NCI-H82 treated with DMSO at 0.1 percent for 48 hours (cell line): ENCODE measurements at regions not wholly inside any gene's neighbourhood (a gene's known extent, or its start where the extent isn't known, plus 50 kb on each side); places are given as distances from the start of the nearest gene placed in this dataset.

ENCODE experiments used
- DNase-seq: peaks from one replicate; lab custom pipeline; 2025; ENCODE audit not compliant: unreplicated experiment; lab: John Stamatoyannopoulos, UW

DNA sequence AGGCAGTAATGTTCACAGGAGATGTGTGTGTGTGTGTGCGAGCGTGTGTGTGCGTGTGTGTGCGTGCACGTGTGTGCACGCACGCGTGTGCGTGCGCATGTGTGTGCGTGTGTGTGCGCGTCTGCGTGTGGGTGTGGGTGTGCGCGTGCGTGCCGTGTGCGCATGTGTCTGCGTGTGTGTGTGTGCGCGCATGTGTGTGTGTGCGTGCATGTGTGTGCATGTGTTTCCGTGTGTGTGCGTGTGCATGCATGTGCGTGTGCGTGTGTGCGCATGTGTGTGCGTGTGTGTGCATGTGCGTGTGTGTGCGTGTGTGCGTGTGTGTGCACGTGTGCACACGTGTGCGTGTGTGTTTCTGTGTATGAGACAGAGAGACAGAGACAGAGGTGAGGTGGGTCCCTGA is 136.0 kb upstream of the CST7 start:
- DNase-seq: no peak

DNA sequence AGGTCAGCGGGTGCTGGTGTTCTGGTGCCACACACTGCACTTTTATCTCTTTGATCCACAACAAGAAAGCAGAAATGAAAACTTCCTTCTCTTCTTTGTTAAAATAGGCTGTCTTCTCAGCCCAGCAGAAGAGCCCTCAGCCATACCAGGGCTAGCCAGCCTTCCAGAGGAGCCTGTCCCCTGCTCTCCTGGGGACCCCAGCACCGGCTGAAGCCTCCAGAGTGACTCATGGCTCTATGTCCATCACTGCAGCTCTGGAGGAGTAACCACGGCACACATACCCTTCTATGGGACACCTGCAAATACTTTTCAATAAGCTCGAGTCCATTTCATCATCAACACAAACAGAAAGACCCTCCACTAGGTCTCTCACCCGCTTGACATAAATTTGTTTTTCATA is 135.6 kb upstream of the CST7 start:
- no peak for DNase-seq

DNA sequence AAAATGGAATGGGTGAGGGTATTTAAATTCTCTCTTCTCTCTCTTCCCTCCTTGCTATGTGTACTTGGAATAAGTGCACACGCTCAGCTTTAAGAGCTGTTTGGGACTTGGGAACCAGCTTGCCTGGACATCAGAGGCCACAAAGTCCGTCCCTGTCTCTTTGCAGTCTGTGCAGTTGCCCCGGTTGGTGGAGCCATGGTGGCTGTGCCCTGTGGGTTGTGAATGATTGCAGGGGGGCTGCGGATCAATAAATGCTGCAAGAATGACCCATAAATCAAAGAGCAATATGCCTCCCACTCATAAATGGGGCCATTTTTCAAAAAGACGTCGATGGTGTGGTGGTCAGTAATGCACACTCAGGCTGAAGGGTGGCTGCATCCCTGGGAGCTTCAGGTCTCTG is 135.1 kb upstream of the CST7 start:
- no peak for DNase-seq

DNA sequence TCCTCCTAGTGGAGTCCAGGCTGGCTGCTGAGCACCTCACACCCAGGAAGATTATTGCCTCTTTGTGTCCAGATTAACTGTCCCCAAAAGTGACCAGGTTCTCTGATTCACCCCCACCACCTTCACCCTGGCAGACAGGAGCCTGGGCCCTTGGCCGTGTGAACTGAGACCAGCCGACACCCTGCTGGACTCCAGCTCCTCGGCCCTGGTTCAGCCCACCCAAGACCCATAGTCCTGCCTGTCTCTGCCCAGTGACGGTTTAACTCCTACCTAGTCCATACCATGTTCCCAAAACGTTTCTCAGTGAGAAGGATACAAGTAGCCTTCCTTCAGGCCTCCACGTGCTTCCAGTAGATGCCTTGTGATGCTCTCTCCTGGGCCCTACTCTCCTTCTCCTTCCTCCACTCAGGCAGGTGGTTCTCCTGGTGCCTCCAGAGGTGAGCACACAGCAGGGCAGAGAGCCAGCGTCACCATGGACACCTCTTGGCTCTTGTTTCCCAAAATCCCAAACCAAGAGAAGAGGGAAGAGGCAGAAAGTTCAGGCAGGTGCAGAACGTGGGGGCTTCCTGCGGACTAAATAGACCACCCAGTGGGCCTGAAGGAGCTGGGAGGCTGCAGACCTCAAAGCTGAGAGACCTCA is 134.4 kb upstream of the CST7 start:
- no peak for DNase-seq

DNA sequence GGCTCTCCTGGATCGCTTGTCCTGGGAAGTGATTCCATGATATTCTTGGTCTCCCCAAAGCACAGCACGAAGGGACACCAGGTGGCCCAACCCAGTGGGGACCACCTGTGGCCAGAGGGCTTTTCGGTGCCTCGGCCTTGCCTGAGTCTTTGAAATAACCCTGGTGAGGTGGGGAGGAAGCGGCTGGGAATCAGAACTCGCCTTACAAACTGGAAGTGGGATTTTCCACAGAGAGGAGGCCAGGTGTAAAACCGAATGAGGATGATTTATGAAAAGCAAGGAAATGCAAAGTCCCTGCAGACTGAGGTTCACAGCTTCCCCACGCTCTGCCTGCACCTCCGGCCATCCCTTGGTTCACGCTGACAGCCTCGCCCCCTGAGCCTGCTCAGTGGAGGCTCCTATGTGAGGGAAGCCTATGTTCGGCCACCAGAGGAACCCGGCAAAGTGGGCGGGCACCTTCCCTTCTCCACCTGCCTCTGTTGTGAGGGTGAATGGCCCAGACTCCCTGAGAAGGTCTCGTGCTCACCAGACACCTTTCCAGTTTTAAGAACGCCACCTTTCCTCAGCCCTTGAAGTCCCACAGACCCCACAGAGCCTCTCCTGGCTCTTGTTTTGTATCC is 133.8 kb upstream of the CST7 start:
- DNase-seq: no peak

DNA sequence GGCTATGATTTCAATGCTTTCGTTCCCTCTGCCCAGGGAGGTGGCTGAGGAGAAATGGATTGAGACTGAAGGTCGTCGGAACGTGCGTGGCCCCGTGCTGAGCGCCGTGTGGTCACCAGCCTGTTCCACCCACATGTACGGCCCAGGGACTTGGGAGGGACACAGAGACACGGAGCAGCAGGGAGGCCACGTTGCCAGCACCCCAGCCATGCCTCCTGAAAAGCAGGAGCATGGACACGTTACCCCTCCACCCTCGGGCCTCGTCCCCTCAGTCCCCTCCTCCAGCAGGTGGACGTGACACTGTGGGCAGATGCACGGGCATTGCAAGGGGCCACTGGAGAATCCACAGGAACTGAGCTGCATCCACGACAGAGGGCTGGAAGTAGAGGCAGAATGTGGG is 133.1 kb upstream of the CST7 start:
- DNase-seq: no peak

DNA sequence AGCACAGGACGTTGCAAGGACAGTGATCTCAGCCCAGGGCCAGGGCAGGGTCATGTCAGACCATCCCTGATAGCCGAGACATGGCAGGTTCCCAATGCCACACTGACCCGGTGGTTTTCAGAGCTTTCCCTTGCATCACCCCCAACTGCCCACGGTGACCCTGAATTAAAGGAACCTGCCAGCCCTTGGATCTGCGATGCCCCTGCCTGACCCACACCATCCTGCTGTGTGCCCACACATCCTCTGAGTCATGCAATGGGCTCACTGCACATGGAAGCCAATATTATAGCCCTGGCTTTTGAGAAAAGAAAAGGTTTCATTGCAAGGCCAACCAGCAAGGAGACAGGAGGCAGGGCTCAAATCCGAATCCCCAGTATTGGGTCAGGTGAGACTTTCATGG is 132.6 kb upstream of the CST7 start:
- no peak for DNase-seq

DNA sequence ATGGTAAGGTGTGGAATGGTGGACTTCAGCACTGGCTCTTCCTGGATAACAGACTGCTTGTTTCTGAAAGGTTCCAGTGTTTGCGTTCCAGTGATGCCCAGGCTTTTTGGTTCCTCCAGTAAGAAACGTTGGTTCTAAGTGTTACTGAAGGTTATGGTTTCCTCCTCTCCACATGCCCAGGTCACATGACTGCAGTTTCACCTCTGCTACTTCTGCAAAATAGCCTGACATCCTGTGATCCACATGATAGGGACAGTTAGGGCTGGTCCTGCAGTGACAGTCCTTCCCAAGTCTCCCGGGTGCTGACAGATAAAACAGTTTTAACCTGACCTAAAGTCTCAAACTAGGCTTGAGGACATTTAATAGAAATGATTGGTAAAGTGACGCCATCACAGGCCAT is 132.2 kb upstream of the CST7 start:
- DNase-seq: no peak

DNA sequence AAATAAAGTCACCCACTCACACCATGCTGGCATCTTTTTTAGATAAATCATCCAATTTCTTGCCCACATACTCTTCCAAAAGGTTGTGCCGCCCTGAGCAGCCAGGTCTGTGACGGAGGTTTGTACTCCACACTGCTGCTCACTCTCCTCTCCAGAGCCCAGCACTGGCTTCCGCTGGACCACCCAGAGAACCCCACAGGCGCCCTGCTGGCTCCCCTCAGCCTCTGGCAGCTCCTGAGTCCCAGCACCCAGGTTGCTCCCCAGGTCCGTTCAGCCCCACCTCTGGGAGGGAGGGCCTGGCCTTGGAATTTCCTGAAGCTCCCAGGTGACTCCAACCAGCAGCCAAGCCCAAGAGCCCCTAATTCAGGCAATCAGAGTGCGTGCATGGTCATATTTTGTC is 131.7 kb upstream of the CST7 start:
- no peak for DNase-seq

DNA sequence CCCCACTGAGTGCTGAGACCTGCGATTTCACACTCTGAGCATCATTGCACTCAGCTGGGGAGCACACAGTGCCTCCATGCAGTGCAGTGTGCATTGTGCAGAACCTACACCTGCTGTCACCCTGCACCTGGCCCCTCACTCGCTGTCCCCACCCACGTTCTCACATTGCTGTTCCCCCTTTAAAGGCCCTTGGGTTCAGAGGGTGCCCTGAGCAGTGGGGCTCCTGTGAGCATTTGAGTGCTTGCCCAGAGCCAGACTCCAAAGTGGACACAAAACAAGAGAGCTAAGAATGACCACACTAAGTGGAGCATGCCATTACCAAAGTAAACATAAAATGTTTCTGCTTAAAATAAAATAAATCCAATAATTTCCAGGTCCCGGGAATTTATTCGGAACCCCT is 131.0 kb upstream of the CST7 start:
- DNase-seq: no peak

DNA sequence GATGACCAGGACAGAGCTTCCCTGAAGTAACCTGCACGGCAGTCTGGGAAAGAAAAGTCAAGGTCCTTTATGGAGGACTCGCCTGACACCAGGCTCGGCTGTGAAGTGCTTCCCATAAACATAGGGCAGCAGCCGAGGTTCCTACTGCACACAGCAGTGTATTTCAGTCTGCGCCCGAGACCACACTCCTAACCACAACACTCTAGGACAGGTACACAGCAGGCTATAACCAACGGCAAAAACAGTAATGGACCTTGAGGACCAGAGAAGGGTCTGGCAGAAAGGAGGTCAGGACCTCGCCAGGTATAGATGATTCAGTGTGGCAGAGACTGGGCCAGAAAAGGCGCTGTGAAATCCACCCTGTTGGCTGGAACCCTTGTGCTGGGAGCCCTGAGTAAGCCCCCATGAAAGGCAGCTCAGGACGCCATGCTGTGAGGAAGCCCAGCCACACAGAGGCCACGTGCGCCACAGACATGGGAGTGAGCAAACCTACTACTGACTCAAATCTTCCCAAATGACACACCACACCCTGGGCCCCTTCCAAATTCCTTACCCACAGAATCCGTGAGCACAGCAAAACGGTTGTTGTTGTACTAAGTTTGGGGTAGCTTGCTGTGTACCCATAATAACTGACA is 129.6 kb upstream of the CST7 start:
- no peak for DNase-seq

DNA sequence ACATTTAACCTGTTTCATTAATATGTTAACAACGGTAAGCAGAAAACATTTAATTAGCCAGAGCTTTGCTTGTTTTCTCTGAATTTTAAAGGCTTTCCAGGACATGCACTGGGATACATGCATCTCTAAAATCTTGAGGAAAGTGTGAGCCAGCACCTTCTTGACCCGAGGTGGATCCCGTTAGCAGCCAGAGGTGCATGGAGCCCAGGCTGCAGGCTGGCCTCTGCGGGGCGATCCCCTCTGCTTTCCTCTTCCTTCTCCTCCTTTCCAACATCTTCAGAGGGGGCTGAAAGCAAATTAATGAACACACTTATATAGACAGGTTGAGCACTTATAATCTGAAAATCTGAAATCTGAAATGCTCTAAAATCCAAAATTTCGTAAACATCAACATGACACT is 128.7 kb upstream of the CST7 start:
- DNase-seq: no peak

DNA sequence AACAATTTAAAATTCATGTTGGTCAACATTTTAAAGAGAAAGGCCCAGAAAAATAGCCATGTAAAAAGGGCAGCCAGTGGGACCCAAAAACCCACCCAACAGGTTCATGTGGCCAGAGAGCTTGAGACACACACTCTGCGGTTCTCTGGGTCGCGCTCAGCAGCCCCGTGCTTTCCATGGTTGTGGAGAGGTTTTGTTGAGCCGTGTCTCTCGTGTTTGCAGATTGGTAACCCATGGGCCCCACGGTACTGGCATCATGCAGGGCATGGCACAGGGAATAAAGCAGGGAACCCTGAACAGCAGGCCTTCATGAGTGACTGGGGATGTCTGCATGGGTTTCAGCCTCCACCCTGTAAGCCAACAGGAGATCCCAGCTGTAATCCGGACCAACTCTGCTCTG is 127.7 kb upstream of the CST7 start:
- no peak for DNase-seq

DNA sequence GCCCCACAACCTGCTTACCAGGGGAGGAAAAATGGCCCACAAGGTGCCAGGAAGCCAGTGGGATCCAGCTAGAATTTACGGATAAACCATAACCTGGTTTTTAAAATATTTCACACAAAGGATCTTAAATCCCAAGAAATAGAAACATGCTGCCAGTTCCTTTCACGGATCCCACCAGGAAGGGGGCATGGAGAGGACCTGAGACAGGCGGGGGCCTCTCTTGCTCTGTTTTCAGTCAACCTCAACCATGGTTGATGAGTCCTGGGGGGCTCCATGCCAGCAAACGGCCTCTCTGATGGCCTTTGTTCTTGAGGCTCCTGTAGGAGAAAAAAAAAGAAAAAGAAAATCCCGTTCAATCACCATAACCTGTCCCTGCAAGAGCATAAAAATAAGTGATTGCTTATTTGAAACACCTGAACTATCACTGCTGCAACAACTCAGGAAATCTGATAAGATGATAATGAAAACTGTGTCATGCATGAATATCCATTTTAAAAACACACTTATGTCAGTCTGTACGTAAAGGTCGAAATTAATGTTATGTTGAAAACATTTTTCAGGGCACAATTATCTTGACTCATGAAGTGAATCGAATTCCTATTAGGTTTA is 125.8 kb upstream of the CST7 start:
- no peak for DNase-seq

DNA sequence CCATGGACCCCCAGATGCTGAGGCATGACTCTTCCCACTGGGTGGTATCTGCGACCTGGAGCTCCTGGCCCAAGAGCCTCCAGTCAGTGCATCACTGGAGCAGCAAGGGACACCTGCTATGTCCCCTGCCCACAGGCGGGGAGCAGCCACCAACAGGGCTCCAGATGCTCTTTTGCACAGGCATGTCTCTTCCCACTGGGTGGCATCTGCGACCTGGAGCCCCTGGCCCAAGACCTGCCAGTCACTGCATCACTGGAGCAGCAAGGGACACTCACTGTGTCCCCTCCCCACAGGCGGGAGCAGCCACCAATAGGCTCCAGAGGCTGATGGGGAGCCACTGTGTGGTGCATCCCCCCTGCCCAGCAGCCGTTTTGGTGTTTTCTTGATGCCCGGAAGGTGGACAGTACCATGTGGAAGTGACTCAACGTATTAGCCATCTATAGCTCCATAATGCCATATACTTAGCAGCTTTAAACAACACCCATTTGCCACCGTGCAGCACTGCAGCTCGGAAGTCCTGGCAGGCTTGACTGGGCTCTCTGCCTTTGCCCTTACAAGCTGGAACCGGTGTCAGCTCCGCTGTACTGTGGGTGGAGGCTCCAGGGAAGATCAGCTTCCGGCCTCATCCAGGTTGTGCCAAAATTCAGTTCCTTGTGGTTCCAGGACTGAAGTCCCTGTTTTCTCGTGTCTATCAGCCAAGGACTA is 124.9 kb upstream of the CST7 start:
- no peak for DNase-seq

DNA sequence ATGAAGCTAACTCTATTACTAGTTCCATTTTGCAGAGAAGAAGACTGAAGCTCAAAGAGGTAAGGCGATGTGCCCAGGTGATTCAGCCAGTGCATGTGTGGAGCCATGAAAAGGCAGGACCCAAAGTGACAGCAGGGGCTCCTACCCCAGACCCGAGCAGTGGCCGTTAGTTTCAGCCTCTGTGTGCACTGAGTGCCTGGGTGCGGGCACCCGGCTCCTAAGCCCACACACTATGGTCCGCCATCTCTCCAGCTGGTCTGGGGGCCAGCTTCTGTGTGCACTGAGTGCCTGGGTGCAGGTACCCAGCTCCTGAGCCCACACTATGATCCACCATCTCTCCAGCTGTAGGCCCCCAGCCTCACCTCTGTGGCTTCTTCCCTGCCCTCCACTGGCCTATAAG is 123.5 kb upstream of the CST7 start:
- no peak for DNase-seq

DNA sequence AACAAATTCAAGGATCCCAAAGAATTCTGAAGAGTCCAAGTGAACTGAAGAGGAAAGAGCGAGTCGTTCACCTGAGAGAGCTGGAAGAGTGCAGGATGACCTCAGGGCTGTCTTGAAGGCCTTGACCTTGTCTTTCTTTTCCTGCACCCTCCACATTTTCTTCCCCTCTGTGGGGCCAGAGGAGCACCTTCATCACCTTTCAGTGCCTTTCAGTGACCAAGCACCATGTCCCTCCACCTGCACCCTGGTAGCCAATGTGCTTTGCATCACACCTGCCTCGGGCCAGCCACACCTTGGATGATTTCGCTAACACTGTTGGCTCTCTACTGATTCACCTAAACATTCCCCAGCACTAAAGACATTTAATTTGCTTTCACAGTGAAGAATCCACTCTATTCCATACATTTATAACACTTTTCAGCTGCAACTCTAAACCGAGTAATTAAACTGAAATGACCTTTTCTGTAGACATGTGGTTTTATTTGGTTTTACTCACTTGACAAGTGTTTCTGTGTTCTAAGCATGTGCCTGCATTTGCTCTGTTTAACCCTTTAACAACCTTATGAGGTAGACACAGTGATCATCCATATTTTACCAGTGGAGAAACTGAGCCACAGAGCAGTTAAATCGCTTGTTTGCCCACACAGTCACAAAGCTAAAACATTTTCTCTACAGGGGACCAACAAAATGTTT is 121.3 kb upstream of the CST7 start:
- no peak for DNase-seq

DNA sequence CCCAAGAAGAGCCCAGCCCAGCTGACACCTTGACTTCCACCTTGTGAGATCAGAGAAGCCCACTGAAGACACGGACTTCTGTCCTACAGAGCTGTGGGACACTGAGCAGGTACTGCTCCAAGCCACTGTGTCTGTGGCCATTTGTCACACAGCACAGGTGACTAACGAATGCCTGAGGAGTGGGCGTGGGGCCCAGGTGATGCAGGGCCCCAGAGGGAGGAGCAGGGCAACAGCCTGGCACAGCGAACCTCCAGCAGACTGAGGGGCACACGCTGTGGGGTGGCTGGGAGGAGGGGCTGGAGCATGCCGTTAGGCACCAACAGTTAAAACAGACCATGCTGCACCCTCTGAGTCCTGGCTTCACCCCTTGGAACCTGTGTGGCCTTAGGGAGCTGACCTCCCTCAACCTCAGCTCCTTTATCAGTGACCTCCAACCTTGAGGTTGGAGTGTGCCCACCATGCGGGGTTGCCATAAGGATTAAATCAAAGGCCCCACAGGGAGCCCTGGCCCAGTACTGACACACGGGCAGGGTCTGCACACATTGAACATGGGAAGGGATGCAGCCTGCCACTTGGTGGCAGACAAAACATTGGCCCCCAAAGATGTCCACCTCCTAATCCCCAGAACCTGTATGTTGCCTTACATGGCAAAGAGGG is 119.9 kb upstream of the CST7 start:
- no peak for DNase-seq

DNA sequence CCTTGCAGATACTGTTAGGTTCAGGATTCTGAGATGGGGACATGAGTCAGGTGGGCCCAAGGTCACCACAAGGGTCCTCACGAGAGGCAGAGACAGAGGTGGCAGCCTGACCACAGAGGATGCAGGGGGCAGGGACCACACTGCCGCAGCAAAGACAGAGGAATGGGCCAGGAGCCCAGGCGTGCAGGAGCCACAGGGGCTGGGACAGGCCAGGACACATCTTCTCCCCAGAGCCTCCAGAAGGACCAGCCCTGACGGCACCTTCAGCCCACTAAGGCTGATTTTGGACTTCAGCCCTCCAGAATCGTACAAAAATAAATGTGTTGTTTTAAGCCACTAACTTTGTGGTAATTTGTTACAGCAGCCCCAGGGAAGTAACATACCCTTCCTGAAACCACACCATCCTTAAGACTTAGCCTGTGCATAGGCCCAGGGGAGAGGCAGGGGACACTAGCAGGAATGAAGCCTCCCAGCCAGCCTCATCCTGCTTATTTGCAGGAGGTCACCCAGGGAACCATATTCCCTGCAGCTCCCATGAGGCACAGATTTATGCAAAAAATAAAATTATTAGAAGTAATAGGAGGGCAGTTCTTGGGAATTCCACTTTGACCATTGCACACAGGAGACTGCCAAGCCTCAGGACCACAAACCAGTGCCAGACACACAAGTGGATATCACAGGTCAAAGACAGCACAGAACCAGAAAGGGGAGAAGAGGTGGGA is 119.3 kb upstream of the CST7 start:
- no peak for DNase-seq

DNA sequence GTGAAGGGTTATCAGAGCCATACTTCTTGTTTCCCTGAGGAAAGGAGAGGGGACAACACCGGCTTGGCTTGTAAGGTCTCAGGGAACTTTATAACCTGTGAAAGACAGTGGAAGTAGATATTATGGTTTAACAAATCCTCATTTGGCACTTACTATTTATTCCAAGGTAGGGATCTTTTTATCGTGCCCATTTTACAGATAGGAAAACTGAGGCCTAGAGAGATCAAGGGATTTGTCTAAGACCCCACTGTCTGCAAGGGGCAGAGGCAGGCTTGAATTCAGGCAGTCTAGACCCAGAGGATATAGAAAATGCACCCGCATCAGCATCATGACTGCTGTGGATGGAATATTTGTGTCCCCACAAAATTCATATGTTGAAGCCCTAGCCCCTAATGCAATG is 118.4 kb upstream of the CST7 start:
- no peak for DNase-seq
